AG04449 (cell line): ENCODE measurements at regions not wholly inside any gene's neighbourhood (a gene's known extent, or its start where the extent isn't known, plus 50 kb on each side); places are given as distances from the start of the nearest gene placed in this dataset.

Experiments
- CTCF ChIA-PET: fragments of 350-600 bp; formaldehyde crosslinking; extraction: SDS; loops from one replicate; lab custom pipeline; 2021; ENCODE audit warnings: antibody characterized with exemption; lab: Yijun Ruan, JAX
- POLR2A ChIA-PET: fragments of 400-600, 350-600 bp; formaldehyde crosslinking; extraction: SDS; loops from one replicate; lab custom pipeline; 2020; ENCODE audit warnings: antibody characterized with exemption, inconsistent platforms; lab: Yijun Ruan, JAX
- DNase-seq: peaks from one replicate; pipeline ENCODE4 v3.0.0-alpha.2; 2010; ENCODE audit warnings: low read depth, low spot score
- H3K4me3 ChIP-seq: 2 replicates; pipeline ENCODE4 v1.5.1; 2011; ENCODE audit warnings: low read depth, mild to moderate bottlenecking, control low read depth, low read length
- TF ChIP-seq, protein P1 (sequence below): IDR thresholded peaks from one replicate; pipeline ENCODE4 v1.5.1; 2011; ENCODE audit warnings: mild to moderate bottlenecking, moderate library complexity, low read length, control low read depth, inconsistent platforms; ENCODE audit not compliant: insufficient read depth; ENCODE audit errors: missing control alignments

DNA sequence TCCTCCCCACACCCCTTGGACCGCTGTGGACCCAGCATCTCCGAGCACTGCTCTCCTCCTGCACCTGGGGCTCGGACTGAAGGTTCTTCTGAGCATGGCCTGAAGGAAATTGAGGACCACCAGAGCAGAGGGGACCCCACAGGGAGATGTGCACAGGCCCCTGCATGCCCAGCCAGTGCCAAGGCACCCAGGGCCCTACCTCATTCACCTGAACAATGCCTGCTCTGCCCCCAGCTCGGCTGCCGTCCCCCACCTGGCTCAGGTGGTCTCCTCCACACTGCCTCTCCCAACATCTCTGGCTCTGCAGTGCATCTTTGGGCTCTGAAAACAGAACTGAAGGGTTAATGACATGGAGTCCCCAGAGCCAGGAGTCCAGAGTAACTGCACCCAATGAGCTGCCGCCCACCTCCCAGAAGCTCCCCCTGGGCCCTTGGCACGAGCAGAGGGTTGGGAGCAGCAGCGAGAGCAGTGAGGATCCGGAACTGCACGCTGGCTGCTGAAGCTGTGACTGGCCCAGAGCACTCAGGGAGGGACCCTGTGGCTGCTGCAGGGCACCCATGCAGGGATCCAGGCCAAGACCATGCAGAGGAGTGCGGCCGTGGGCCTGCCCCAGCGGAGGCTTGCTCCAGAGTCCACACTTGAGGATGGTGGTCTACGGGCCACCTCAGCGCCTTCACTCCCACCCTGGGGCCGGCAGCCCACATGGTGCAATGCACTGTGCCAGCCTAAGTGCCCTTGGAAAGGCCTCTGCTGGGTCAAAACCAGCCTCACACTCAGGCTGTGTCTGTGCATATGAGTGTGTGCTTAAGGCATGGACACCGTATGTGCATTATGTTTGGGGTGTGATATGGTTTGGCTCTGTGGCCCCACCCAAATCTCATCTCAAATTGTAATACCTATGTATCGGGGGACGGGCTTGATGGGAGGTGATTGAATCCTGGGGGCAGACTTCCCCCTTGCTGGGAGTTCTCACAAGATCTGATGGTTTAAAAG lies 686.1 kb downstream of the TBC1D22A start:
- no peak for DNase-seq
- ChIA-PET CTCF (no interaction called here), POLR2A (no interaction called here)
- TF ChIP-seq, protein P1, sequence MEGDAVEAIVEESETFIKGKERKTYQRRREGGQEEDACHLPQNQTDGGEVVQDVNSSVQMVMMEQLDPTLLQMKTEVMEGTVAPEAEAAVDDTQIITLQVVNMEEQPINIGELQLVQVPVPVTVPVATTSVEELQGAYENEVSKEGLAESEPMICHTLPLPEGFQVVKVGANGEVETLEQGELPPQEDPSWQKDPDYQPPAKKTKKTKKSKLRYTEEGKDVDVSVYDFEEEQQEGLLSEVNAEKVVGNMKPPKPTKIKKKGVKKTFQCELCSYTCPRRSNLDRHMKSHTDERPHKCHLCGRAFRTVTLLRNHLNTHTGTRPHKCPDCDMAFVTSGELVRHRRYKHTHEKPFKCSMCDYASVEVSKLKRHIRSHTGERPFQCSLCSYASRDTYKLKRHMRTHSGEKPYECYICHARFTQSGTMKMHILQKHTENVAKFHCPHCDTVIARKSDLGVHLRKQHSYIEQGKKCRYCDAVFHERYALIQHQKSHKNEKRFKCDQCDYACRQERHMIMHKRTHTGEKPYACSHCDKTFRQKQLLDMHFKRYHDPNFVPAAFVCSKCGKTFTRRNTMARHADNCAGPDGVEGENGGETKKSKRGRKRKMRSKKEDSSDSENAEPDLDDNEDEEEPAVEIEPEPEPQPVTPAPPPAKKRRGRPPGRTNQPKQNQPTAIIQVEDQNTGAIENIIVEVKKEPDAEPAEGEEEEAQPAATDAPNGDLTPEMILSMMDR = no peak
- H3K4me3 ChIP-seq = no peak overlapping the region

DNA sequence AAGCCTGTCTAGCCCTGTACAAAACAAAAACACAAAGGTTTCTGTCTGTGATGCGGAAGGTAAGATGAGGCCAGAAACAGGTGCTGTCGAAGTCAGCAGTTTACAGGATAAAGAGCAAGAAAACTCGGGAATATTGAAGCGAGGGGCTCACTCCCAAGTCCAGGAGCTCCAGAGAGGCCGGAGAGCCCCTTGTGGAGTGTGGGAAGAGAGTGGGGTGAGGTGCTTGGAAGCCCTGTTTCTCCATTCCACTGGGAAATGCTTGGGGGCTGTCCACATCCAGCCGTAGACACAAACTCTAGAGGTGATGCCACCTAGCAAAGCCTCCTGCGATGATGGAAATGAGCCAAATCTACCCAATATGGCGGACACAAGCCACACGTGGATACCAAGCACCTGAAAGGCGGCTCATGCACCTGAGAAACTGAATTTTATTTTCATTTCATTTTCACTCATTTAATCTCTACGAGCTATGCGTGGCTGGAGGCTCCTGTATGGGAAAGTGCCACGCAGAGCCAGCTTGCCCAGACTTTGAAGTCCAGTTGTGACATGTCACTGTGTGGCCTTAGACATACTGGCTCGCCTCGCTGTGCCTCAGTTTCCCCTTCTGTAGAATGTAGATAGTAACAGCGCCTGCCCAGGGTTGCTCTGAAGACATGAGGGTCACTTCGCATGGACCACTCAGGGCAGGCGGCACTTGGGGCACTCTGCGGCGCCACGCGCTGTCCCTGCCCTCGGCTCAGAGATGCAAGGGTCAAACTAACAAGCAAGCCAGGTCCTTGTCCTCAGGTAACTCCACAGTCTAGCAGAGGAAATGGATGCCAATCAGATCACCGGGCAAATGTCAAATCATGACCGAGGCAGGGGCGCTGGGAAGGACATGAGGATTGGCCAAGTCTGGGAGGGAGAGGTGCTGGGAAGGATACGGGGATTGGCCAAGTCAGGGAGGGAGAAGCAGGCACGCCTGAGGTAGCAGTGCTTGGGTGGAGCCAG lies 684.7 kb downstream of the TBC1D22A start:
- ChIA-PET CTCF (no interaction called here), POLR2A (no interaction called here)
- no peak for DNase-seq
- TF ChIP-seq, protein P1 = no peak
- no peak overlapping the region for H3K4me3 ChIP-seq

DNA sequence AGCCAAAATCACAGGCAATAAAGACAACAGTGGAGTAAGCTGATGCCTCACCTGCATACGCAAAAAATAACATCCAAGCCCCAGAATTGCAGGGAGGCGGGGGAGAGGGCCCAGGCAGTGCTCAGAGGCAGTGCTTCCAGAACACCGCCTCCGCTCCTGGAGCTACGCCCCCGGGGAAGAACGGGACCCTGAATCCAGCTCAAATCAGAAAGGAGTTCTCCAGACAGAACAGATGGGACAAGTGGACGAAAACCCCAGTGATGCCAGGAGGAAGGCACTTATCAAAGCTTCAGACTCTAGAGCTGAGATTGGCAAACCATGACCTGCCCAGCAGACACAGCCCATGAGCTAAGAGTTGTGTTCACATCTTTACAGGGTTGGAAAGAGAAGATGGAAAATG lies 683.9 kb downstream of the TBC1D22A start:
- POLR2A ChIA-PET = no interaction called here

DNA sequence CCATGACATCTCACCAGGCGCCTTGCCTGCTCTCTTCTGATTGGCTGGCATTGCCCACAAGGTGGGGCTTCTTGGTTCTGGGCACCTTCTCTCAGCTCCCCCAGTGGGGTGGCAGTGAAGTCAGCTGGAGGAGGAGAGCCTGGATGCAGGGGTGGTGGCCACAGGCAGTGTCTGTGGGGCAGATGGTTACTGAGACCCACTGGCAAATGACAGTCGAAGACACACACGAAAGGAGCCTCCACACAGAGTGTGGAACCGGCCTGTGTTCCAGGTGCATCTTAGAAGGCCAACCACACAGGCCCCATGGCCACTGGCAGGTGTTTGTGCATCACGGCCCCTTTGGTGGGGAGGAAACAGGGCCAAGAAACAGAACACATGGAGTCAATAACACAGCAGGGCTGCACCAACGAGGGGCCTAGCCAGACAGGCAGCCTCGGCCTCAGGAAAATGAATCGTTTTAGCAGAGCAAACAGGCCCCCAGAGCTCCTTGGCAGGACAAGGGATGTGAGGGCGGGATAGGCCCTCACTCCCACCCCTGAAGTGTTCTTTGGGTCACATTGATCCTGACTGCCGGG lies 683.4 kb downstream of the TBC1D22A start:
- POLR2A ChIA-PET = no interaction called here

More for the DNA sequence above, 683.9 kb downstream of the TBC1D22A start:
- no peak overlapping the region for H3K4me3 ChIP-seq
- TF ChIP-seq, protein P1 = no peak
- DNase-seq = no peak
- CTCF ChIA-PET = no interaction called here

DNA sequence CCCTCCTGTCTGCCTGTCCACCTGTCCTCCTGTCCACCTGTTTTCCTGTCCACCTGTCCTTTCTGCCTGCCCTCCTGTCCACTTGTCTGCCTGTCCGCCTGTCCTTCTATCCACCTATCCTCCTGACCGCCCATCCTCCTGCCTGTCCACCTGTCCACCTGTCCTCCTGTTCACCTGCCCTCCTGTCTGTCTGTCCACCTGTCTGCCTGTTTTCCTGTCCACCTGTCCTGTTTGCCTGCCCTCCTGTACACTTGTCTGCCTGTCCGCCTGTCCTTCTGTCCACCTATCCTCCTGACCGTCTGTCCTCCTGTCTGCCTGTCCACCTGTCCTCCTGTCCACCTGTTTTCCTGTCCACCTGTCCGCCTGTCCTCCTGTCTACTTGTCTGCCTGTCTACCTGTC lies 682.8 kb downstream of the TBC1D22A start:
- CTCF ChIA-PET = no interaction called here
- TF ChIP-seq, protein P1 = no peak
- POLR2A ChIA-PET = no interaction called here
- no peak overlapping the region for H3K4me3 ChIP-seq
- DNase-seq = no peak

More for the DNA sequence above, 683.4 kb downstream of the TBC1D22A start:
- no peak for DNase-seq
- CTCF ChIA-PET = no interaction called here
- TF ChIP-seq, protein P1 = no peak
- H3K4me3 ChIP-seq = no peak overlapping the region
